ENCODE measurements at regions not wholly inside any gene's neighbourhood (a gene's known extent, or its start where the extent isn't known, plus 50 kb on each side); places are given as distances from the start of the nearest gene placed in this dataset.
"Not testable (repeated sequence)": the region's sequence is repeated elsewhere in the genome, so short reads cannot be mapped to it uniquely, and the experiment has no call there.

DNA sequence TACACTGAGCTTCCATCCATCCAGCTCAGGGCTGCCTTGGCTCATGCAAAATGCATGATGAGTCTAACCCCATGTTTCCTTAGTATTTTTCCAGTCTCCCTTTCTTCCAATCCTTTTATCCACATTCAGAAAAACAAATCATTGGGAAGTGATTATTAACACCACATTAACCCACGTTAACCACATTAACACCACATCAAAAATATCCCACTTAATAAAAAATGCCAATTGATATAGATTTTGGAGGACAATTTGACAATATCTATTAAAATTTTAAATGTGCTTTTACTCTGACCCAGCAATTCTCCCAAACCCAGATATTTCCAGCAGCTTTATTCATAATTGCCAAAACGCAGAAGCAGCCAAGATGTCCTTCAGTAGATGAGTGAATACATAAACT lies 75.6 kb upstream of the SRD5A3 start:
- TF ChIP-seq, protein P1, sequence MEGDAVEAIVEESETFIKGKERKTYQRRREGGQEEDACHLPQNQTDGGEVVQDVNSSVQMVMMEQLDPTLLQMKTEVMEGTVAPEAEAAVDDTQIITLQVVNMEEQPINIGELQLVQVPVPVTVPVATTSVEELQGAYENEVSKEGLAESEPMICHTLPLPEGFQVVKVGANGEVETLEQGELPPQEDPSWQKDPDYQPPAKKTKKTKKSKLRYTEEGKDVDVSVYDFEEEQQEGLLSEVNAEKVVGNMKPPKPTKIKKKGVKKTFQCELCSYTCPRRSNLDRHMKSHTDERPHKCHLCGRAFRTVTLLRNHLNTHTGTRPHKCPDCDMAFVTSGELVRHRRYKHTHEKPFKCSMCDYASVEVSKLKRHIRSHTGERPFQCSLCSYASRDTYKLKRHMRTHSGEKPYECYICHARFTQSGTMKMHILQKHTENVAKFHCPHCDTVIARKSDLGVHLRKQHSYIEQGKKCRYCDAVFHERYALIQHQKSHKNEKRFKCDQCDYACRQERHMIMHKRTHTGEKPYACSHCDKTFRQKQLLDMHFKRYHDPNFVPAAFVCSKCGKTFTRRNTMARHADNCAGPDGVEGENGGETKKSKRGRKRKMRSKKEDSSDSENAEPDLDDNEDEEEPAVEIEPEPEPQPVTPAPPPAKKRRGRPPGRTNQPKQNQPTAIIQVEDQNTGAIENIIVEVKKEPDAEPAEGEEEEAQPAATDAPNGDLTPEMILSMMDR (IDR thresholded peaks at IDR 0.05), result no peak
- TF ChIP-seq POLR2A (IDR thresholded peaks at IDR 0.05), result no peak
- Histone ChIP-seq H3K27ac (no peak overlapping the region), H3K4me3 (no peak overlapping the region), H3K4me1 (no peaks in the 10 kb centered on the region), H3K36me3 (no peaks in the 10 kb centered on the region), H3K9me3 (no peaks in the 10 kb centered on the region), H3K27me3 (no peaks in the 10 kb centered on the region)
- WGBS, 2 donors, result 69 to 73% methylated on average over 2 of the region's 2 CpGs
- intact Hi-C loops (cut with DNase I), result no loop called here
- DNase-seq, result no peak

DNA sequence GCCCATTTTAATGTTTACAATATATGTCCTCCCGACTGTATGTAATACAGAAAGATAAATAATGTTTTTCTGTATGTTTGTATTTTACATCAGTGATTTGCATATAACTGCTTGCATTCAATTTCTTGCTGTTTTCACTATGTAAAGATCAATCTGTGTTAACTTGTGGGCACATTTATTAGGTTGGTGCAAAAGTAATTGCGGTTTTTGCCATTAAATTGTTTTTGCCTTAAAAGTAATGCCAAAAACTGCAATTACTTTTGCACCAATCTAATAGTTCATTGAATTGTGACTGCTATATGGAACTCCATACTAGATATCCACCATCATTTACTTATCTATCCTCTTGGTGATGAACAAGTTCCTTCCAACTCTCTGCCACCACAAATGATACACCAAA lies 73.9 kb upstream of the SRD5A3 start:
- no peak for DNase-seq
- H3K4me3 ChIP-seq, result no peak overlapping the region
- no peaks in the 10 kb centered on the region for H3K27me3 ChIP-seq
- WGBS, 2 donors, result 52 to 60% methylated on average over 2 of the region's 2 CpGs
- TF ChIP-seq POLR2A (IDR thresholded peaks at IDR 0.05), result no peak
- TF ChIP-seq, protein P1 (IDR thresholded peaks at IDR 0.05), result no peak
- no peak overlapping the region for H3K27ac ChIP-seq
- no peaks in the 10 kb centered on the region for H3K9me3 ChIP-seq
- no peaks in the 10 kb centered on the region for H3K4me1 ChIP-seq
- no peaks in the 10 kb centered on the region for H3K36me3 ChIP-seq
- intact Hi-C loops (cut with DNase I), result no loop called here

DNA sequence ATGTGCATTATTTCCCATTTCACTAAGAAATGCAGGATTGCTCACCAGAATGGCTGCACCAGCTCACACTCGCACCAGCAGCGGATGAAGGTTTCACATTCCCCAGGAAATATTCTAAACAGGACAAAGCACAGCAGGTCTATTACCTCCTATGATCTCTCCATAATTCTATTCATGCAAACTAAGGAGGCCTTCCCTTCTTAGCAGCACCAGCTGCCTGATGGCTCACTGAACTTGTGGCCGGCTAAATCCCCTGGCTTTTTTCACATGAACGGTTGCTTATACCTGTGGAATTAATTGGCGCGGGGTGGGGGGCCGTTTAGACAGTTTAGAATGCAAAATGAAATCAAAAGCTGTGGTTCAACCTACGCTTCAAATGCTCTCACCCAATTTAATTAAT lies 73.5 kb upstream of the SRD5A3 start:
- Histone ChIP-seq H3K9me3 (no peaks in the 10 kb centered on the region), H3K27ac (no peak overlapping the region), H3K27me3 (no peaks in the 10 kb centered on the region), H3K36me3 (no peaks in the 10 kb centered on the region), H3K4me3 (no peak overlapping the region), H3K4me1 (no peaks in the 10 kb centered on the region)
- intact Hi-C loops (cut with DNase I), result no loop called here
- TF ChIP-seq, protein P1 (IDR thresholded peaks at IDR 0.05), result no peak
- TF ChIP-seq POLR2A (IDR thresholded peaks at IDR 0.05), result no peak
- DNase-seq, result no peak
- 78 to 82% methylated on average over 8 of the region's 8 CpGs for WGBS, 2 donors

DNA sequence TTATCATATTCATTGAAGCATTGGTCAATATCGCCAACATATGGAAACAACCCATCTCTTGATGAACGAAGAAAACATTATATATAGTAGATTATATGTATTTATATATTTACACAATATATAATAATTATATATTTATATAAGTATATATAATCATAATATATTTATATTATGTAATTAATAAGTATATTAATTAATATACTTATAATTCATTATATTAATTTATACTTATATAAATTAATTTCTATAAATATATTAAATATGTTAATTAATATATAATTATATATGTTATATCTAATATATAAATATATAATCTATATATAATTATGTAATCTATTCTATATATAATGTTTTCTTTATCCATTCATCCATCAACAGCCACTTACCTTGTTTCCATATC lies 69.0 kb upstream of the SRD5A3 start:
- no peak for DNase-seq
- no peak overlapping the region for H3K4me3 ChIP-seq
- no peaks in the 10 kb centered on the region for H3K36me3 ChIP-seq
- no peak overlapping the region for H3K27ac ChIP-seq
- WGBS, 2 donors, result 92 to 94% methylated on average over 2 of the region's 2 CpGs
- H3K9me3 ChIP-seq, result peaks cover 0 to 10% (median under 1%) of the 10 kb centered on the region in 3 donors
- intact Hi-C loops (cut with DNase I), result loop anchor here (5.0 kb wide), 1 partner anchor 85 kb away; no protein-coding TSS in a partner anchor
- H3K27me3 ChIP-seq, result no peaks in the 10 kb centered on the region
- H3K4me1 ChIP-seq, result no peaks in the 10 kb centered on the region
- no peak for TF ChIP-seq POLR2A (IDR thresholded peaks at IDR 0.05)
- TF ChIP-seq, protein P1 (IDR thresholded peaks at IDR 0.05), result no peak

DNA sequence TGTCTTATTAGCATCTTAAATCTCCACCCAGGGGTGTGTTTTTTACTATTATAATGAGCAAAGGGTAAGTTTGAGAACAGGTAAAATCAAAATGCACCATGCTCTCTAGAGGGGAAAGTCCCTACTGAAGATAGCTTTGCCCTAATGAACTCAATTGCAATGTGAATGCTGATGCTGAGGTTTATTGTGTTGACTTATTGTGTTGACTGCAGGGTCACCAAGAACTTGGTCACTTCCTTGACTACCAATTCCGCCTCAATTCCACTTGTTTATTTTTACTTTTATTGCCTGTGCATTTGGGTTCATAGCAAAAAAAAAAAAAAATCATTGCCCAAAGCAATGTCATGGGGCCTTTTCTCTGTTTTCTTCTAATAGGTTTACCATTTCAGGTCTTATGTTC lies 67.7 kb upstream of the SRD5A3 start:
- DNase-seq, result no peak
- TF ChIP-seq POLR2A (IDR thresholded peaks at IDR 0.05), result no peak
- TF ChIP-seq, protein P1 (IDR thresholded peaks at IDR 0.05), result no peak
- intact Hi-C loops (cut with DNase I), result loop anchor here (5.0 kb wide), 1 partner anchor 86 kb away; no protein-coding TSS in a partner anchor
- 64 to 67% methylated on average over 1 of the region's 1 CpG for WGBS, 2 donors
- Histone ChIP-seq H3K36me3 (no peaks in the 10 kb centered on the region), H3K4me1 (no peaks in the 10 kb centered on the region), H3K27me3 (no peaks in the 10 kb centered on the region), H3K9me3 (peaks cover 0 to 13% (median 5%) of the 10 kb centered on the region in 3 donors), H3K27ac (no peak overlapping the region), H3K4me3 (no peak overlapping the region)

DNA sequence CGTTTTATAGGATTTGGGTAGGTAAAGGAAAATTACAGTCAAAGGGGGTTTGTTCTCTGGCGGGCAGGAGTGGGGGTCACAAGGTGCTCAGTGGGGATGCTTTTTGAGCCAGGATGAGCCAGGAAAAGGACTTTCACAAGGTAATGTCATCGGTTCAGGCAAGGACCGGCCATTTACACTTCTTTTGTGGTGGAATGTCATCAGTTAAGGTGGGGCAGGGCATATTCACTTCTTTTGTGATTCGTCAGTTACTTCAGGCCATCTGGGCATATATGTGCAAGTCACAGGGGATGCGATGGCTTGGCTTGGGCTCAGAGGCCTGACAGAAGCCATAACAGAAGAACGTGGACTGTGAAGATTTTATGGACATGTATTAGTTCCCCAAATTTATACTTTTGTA lies 65.6 kb upstream of the SRD5A3 start:
- H3K27me3 ChIP-seq; DNase-seq; intact Hi-C loops (cut with DNase I); H3K36me3 ChIP-seq; H3K27ac ChIP-seq; H3K4me3 ChIP-seq; H3K4me1 ChIP-seq: not testable (repeated sequence)
- peaks cover 0 to 30% (median 10%) of the 10 kb centered on the region in 3 donors for H3K9me3 ChIP-seq
- 59 to 62% methylated on average over 6 to 7 of the region's 7 CpGs for WGBS, 2 donors

DNA sequence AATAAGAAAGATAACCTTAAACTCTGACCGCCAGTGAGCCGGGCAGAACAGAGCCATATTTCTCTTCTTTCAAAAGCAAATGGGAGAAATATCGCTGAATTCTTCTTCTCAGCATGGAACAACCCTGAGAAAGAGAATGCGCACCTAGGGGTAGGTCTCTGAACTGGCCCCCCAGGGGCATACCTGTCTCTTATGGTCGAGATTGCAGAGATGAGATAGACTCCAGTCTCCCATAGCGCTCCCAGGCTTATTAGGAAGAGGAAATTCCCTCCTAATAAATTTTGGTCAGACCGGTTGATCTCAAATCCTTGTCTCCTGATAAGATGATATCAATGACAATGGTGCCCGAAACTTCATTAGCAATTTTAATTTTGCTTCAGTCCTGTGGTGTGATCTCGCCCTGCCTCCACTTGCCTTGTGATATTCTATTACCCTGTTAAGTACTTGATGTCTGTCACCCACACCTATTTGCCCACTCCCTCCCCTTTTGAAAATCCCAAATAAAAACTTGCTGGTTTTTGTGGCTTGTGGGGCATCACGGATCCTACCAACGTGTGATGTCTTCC lies 64.8 kb upstream of the SRD5A3 start:
- DNase-seq; intact Hi-C loops (cut with DNase I); H3K27me3 ChIP-seq; H3K4me3 ChIP-seq; H3K4me1 ChIP-seq; H3K36me3 ChIP-seq; H3K27ac ChIP-seq: not testable (repeated sequence)
- H3K9me3 ChIP-seq, result peaks cover 0 to 30% (median 10%) of the 10 kb centered on the region in 3 donors
- 68 to 69% methylated on average over 10 to 11 of the region's 11 CpGs for WGBS, 2 donors

Measured in esophagus squamous epithelium (tissue), 5 donors.